ENCODE measurements at regions not wholly inside any gene's neighbourhood (a gene's known extent, or its start where the extent isn't known, plus 50 kb on each side); places are given as distances from the start of the nearest gene placed in this dataset.
"Not testable (repeated sequence)": the region's sequence is repeated elsewhere in the genome, so short reads cannot be mapped to it uniquely, and the experiment has no call there.

DNA sequence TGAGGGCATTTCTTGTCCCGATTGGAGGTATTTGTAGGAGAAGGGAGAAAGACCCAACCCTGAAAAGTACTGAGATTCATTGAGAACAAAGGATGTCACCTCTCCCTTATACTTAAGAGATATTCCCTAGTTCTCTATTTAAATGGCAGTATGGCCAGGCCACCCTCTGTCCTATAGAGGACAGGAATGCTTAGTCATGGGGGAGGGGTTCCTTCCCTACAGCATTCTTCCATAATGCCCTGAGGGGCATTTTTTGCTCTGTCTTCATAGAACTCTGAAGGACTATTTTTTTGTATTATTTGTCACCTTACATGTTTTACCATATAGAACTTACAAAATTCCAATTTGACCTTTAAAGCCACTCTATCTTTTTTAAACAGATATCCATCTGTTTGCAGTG is 176.3 kb downstream of the TMEM161B start:
- no peak for DNase-seq (ENCODE audit: low spot score)

DNA sequence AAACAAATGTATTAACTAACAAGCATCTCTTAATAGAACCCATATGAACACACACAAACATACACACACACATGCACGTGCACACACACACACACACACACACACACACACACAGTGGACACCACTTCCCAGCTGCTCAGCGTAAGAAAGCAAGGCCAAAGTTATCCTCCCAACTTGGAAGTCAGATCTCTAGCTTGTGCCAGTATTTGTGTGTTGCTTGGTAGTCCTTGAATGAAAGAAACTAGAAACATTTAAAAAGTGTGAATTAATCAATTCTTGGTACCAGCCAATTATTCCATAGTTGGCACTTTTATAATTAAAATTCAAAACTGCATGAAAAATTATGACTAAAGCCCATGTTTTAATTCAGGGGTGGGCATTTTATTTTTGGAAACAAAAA is 178.1 kb downstream of the TMEM161B start:
- no peak for DNase-seq (ENCODE audit: low spot score)

GRCh38 chr5:88089719-88090390 is 178.8 kb downstream of the TMEM161B start:
- no peak for DNase-seq (ENCODE audit: low spot score)

DNA sequence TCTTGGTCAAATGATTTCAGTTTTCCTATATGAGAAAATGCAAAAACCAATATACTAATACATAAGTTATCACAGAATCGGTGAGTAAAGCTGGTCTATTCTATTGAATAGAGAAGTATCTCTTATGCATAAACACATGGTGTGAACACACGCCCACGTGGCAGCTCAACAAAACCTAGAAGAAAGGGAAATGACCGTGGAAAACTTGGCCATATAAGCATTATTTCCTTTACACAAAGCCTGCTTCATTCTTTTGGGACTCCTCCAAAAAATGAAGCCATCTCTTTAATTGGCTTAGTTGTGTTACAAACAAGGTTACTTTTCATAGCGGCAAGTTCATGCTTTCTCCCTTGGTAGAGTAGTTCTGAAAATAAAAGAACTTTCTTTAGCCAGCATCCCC is 183.2 kb downstream of the TMEM161B start:
- no peak for DNase-seq (ENCODE audit: low spot score)

GRCh38 chr5:88081877-88082276 is 186.8 kb downstream of the TMEM161B start:
- no peak for DNase-seq (ENCODE audit: low spot score)

DNA sequence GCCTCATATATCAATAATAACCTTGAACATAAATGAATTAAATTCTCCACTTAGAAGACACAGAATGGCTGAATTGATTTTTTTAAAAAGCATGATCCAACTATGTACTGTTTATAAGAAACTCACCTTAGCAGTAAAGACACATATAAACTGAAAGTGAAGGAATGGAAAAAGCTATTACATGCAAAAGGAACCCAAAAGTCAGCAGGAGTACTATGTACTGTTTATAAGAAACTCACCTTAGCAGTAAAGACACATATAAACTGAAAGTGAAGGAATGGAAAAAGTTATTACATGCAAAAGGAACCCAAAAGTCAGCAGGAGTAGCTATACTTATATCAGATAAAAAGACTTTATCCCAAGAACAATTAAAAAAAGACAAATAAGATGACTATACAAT is 204.8 kb downstream of the TMEM161B start:
- DNase-seq (ENCODE audit: low spot score), result no peak

- DNase-seq (ENCODE audit: low spot score), result no peak
These were observed 208.5 kb downstream of the TMEM161B start for GRCh38 chr5:88060194-88060593.

DNA sequence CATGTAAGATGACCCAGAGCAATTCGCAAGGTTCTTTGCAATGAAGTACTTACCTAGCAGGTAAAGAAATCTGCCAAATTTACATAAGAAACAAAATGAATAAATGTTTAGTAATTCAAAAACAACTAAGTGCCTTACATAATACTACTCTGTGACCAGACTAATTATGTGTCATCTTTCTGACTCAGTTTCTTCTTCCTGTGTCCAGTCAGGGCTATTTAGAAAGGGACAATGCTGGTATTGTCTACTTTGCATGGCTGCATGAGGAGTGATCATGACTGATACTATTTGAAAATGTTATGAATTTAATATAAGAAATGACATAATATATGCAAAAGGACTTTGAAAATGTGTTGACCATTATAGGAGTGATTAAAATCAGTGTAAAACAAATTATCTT is 210.0 kb downstream of the TMEM161B start:
- DNase-seq (ENCODE audit: low spot score), result no peak

- not testable (repeated sequence) for DNase-seq (ENCODE audit: low spot score)
These were observed 216.2 kb downstream of the TMEM161B start for GRCh38 chr5:88052468-88052867.

GRCh38 chr5:88051148-88051547 is 217.5 kb downstream of the TMEM161B start:
- no peak for DNase-seq (ENCODE audit: low spot score)

DNA sequence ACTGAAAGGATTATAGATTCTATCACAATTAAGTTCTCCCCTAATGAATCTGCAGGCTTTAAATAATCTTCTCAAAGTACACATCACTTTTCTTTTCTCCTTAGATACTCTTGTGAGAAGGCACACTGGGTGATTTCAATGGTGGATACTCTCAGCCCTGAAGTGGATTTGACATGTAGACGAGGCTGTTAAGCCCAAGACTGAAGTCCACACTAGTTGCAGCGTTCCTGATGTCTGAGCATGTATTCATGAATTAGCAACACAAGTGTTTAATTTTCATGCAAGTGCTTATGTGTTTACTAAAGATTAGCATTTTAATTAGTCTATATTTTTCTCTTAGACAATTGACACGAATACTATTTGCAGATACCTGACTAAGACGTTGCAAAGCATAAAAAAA is 218.9 kb downstream of the TMEM161B start:
- DNase-seq (ENCODE audit: low spot score), result no peak

GRCh38 chr5:88049156-88049555 is 219.5 kb downstream of the TMEM161B start:
- no peak for DNase-seq (ENCODE audit: low spot score)

DNA sequence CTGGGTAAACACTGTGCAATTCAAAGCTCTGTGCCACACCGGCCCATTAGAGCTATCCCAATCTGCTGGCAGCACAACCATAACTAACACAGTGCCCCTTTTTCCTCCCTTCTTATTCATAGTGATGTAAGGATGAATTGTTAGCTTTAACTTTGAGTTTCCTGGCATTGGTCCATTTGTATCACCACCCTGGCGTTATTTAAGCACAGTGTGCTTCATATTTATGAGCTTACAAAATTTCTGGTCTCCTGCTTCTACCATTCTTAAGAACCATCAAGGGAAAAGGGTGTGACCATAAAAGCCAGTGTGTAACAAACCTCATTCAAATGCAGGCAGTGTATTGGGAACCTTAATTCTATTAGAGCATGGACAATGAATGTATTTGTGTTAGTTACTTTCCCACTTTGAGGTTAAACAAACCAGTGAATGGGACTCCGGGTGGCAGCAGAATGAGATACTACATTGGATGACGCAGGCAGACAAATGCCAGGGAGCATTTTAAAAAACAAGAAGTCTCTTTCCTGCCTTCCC is 222.6 kb downstream of the TMEM161B start:
- DNase-seq (ENCODE audit: low spot score), result no peak

DNA sequence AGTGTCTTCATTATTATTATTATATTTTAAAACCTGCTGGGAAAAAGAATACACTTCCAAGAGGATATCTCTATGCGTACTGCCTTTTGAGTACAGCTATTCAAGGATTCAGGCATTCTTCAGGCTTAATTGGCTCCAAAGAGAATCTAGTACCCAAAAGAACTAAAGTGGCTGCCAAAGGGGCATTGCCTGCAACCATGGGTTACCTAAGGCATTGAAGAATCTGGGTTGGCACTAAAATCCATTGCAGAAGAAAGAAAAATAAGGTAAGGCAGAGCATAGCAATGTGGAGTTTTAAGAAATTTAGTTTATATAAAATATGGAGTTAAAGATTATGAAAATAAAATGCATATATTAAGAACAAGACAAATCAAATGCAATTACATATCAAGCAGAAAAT is 223.5 kb downstream of the TMEM161B start:
- no peak for DNase-seq (ENCODE audit: low spot score)

GRCh38 chr5:88034520-88034919 is 234.1 kb downstream of the TMEM161B start:
- DNase-seq (ENCODE audit: low spot score), result no peak

GRCh38 chr5:88033191-88033590 is 235.5 kb downstream of the TMEM161B start:
- no peak for DNase-seq (ENCODE audit: low spot score)

GRCh38 chr5:88029011-88029410 is 239.6 kb downstream of the TMEM161B start:
- no peak for DNase-seq (ENCODE audit: low spot score)

DNA sequence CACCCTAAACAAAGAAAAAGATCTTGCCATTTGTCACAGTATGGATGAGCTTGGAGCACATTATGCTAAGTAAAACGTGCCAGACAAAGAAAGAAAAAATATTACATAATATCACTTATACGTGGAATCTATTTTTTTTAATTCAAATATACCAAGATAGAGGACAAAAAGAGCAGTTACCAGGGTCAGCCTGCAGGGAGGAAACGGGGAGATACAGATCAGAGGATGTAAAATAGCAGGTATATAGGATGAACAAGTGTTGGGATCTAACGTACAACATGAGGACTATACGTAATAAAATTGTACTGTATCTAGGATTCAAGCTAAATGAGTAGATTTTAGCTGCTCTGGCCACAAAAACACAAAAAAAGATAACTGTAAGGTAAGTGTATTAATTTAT is 247.5 kb downstream of the TMEM161B start:
- DNase-seq (ENCODE audit: low spot score), result no peak

DNA sequence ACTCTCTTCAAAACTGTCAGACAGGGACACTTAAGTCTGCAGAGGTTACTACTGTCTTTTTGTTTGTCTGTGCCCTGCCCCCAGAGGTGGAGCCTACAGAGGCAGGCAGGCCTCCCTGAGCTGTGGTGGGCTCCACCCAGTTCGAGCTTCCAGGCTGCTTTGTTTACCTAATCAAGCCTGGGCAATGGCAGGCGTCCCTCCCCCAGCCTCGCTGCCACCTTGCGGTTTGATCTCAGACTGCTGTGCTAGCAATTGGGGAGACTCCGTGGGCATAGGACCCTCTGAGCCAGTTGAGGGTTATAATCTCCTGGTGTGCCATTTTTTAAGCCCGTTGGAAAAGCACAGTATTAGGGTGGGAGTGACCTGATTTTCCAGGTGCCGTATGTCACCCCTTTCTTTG is 253.7 kb downstream of the TMEM161B start:
- DNase-seq (ENCODE audit: low spot score), result not testable (repeated sequence)

DNA sequence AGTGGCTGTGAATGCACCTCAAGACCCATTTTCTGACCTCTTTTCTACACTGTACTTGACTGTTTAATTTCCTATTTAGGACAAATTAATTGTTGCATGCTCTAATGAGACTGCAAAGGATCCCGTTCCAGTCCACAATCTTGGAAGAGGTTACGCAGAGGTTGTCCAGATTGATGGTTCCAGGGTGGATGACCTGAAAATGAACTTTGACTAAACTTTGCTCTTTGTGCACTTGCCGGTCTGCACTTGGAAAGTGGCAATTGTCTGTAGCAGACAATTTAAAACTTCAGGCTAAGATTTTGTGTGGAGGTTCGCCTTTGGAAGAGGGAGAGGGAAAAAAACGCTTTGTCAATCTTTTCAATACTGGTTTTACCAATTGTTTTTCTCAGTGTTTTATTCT is 267.8 kb downstream of the TMEM161B start:
- no peak for DNase-seq (ENCODE audit: low spot score)

- DNase-seq (ENCODE audit: low spot score), result no peak
These were observed 271.0 kb downstream of the TMEM161B start for GRCh38 chr5:87997662-87998061.

DNA sequence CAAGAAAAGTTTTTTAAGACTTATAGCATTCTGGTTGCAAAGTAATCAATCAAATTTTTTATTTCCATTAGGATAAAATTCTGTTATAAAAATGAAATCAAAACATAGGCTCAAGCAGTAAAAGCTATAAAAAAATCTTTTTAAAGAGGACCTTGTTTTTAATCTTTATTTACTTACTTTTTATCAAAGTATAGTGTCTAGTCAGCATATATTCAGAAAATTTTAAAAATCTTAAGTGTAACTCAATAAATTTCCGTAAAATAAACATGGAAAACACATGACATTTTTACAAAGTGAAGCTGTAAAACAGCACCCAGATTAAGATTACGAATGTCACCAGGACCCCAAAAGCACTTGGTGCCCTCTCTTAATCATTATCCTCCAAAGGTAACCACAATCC is 302.4 kb downstream of the TMEM161B start:
- DNase-seq (ENCODE audit: low spot score), result no peak

DNA sequence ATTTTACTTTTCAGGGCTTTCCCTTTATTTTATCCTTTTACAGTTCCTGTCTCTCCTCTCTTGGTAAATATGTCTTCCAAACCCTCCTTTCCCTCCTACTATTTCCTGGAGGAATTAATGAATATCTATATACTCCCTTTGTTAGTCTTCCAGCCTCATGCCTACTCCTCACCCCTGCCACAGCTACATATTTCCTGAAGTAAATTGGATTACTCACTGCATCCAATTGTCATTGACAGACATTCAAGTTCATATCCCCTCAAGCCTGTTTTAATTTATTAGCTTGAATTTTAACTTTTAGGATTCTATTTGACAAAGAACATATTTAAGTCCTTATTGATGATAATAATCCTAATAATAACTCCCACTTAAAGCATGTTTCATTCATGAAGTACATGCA is 314.5 kb downstream of the TMEM161B start:
- no peak for DNase-seq (ENCODE audit: low spot score)

DNA sequence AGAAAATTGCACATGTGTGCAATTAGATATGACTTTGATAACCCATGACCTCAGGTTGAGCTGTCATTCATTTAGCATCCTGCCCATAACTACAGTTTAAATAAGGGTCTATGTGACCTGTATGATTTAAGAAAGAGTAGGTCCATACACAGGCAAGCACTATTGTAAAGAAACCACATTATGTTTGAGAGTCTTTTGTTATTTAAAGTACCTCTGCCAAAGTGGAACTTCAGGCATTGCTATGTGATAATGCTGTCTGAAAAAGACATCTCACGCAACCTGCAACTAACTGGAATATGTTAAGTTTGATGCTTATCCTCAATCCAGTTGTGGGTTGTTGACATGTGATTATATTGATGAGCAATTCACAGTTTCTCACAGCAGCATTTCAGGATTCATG is 317.0 kb downstream of the TMEM161B start:
- no peak for DNase-seq (ENCODE audit: low spot score)

Measured in left forelimb (tissue), 1 donor.